Kidney (tissue), 13 donors: ENCODE measurements at regions not wholly inside any gene's neighbourhood (a gene's known extent, or its start where the extent isn't known, plus 50 kb on each side); places are given as distances from the start of the nearest gene placed in this dataset.

Source experiments
- DNase-seq, 5 donors: peaks; one replicate each; pipeline ENCODE4 v3.0.0-alpha.2; 2013 to 2020
- FAIRE-seq: peaks from 2 replicates; lab custom pipeline; 2012; peaks lifted over from hg19 to GRCh38; lab: Jason Lieb, UNC
- H3K27ac ChIP-seq, 2 donors: one replicate each; pipeline ENCODE4 v1.7.0; 2013; ENCODE audit warnings: low read depth in 2 of 2, low read length in 2 of 2, inconsistent platforms in 1 of 2
- H3K27me3 ChIP-seq: one replicate; pipeline ENCODE4 v1.7.1; 2013; ENCODE audit warnings: low read length, inconsistent platforms; ENCODE audit not compliant: control insufficient read depth, insufficient read depth
- H3K36me3 ChIP-seq, 3 donors: one replicate each; pipeline versions ENCODE4 v1.7.0 to v1.7.1; 2013; ENCODE audit warnings: low read length in 3 of 3, control low read depth in 1 of 3, inconsistent platforms in 1 of 3; ENCODE audit not compliant: insufficient read depth in 3 of 3, control insufficient read depth in 2 of 3
- H3K4me1 ChIP-seq, 3 donors: one replicate each; pipeline versions ENCODE4 v1.7.0 to v1.7.1; 2013; ENCODE audit warnings: low read length in 3 of 3, inconsistent platforms in 1 of 3, low read depth in 1 of 3; ENCODE audit not compliant: control insufficient read depth in 2 of 3, insufficient read depth in 2 of 3
- H3K4me3 ChIP-seq, 3 donors: one replicate each; pipeline versions ENCODE4 v1.7.0 to v1.8.1; 2013; ENCODE audit warnings: low read length in 3 of 3, control low read depth in 1 of 3, inconsistent platforms in 1 of 3
- H3K9ac ChIP-seq, 3 donors: one replicate each; pipeline versions ENCODE4 v1.7.0 to v1.7.1; 2013; ENCODE audit warnings: low read length in 3 of 3, control low read depth in 1 of 3, inconsistent platforms in 1 of 3
- H3K9me3 ChIP-seq, 3 donors: one replicate each; pipeline versions ENCODE4 v1.7.0 to v1.7.1; 2013; ENCODE audit warnings: low read length in 3 of 3, control low read depth in 1 of 3, inconsistent platforms in 1 of 3; ENCODE audit not compliant: control insufficient read depth in 2 of 3, insufficient read depth in 1 of 3
- intact Hi-C: fragments of 100-400 bp; cut with DNase I; formaldehyde crosslinking; loops from one replicate; pipeline ENCODE4 v1.11.1; 2022
- TF ChIP-seq, protein P1 (sequence below): IDR thresholded peaks from 3 replicates; pipeline ENCODE4 v1.5.1; 2012; ENCODE audit warnings: mild to moderate bottlenecking, moderate library complexity, borderline replicate concordance; ENCODE audit not compliant: insufficient read depth; ENCODE audit errors: extremely low read depth
- donor health status: control.
- donor health status: control.
- donor health status: control.
- donor health status: control.
- donor health status: control.
- donor health status: DM: yes; HTN: yes; CAD: no.
- donor health status: Normal renal cell carcinoma (clear cell type).

DNA sequence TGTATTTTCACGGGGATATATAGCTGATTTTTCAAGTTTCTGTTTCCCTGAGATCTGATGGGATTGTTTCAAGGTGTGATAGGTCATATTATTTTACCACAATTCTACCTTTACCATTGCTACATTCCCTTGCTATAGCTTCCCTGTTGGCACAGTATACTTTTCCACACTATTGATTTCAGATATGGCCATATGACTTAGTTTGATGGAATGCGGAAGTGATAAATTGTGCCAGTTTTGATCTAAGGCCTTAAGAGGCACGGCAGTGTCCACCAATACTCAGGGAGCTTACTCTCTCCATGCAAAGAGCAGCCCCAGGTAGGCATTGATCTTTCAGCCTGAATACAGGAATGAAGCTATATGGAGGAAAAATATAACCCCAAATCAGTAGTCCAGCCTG, 315.7 kb downstream of the SLC16A7 start:
- DNase-seq: no peak
- no peak for FAIRE-seq
- Histone ChIP-seq H3K27ac (no peak overlapping the region), H3K4me1 (no peaks in the 10 kb centered on the region), H3K9me3 (no peaks in the 10 kb centered on the region), H3K9ac (no peak overlapping the region), H3K27me3 (no peaks in the 10 kb centered on the region), H3K4me3 (no peak overlapping the region), H3K36me3 (no peaks in the 10 kb centered on the region)
- intact Hi-C loops: no loop called here
- TF ChIP-seq, protein P1, sequence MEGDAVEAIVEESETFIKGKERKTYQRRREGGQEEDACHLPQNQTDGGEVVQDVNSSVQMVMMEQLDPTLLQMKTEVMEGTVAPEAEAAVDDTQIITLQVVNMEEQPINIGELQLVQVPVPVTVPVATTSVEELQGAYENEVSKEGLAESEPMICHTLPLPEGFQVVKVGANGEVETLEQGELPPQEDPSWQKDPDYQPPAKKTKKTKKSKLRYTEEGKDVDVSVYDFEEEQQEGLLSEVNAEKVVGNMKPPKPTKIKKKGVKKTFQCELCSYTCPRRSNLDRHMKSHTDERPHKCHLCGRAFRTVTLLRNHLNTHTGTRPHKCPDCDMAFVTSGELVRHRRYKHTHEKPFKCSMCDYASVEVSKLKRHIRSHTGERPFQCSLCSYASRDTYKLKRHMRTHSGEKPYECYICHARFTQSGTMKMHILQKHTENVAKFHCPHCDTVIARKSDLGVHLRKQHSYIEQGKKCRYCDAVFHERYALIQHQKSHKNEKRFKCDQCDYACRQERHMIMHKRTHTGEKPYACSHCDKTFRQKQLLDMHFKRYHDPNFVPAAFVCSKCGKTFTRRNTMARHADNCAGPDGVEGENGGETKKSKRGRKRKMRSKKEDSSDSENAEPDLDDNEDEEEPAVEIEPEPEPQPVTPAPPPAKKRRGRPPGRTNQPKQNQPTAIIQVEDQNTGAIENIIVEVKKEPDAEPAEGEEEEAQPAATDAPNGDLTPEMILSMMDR: no peak

DNA sequence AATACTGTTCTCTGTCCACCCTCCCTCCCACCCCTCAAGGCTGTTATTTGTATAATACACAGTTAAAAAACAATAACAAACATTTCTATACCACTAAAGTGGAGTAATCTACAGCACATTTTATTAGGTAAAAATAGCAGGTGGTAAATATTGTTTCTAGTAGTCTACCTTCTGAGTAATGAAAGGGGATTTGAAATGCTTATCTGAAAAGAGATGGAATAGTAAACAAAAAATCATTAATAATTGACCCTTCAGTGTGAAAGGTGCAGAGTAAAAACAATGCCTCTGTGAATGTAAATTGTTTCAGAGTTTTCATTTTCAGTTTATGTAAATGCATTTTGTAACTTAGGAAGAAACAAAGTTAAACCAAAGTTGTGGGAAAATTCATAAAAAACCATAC, 321.2 kb downstream of the SLC16A7 start:
- H3K4me3 ChIP-seq: no peak overlapping the region
- no peak for FAIRE-seq

DNA sequence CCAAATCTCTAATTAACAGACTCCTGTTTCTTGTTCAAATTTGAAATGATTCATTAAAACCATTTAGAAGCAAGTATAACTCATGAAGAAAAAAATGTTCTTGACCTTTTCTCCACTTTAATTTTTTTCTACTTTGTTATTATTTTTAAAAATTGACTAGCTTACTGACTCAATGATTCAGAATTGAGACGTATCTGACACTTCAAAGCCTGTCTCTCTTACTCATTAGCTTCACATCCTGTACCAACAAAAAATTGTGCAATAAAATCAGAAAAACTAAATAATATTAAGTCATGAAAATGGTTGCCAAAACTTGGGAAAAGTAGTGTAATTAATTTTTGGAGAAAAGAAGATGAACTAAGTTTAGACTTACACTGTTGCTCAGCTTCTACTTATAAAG, 331.2 kb downstream of the SLC16A7 start:
- FAIRE-seq: no peak
- Histone ChIP-seq H3K36me3 (no peaks in the 10 kb centered on the region), H3K27ac (no peak overlapping the region), H3K4me3 (no peak overlapping the region), H3K4me1 (no peaks in the 10 kb centered on the region), H3K9ac (no peak overlapping the region), H3K9me3 (no peaks in the 10 kb centered on the region), H3K27me3 (no peaks in the 10 kb centered on the region)
- TF ChIP-seq, protein P1: no peak
- intact Hi-C loops: no loop called here
- DNase-seq: no peak

More for the DNA sequence above, 321.2 kb downstream of the SLC16A7 start:
- H3K4me1 ChIP-seq: no peaks in the 10 kb centered on the region
- no peaks in the 10 kb centered on the region for H3K27me3 ChIP-seq
- no peaks in the 10 kb centered on the region for H3K9me3 ChIP-seq
- no peak for DNase-seq
- no peaks in the 10 kb centered on the region for H3K36me3 ChIP-seq
- H3K9ac ChIP-seq: no peak overlapping the region
- H3K27ac ChIP-seq: no peak overlapping the region
- intact Hi-C loops: no loop called here
- TF ChIP-seq, protein P1: no peak

DNA sequence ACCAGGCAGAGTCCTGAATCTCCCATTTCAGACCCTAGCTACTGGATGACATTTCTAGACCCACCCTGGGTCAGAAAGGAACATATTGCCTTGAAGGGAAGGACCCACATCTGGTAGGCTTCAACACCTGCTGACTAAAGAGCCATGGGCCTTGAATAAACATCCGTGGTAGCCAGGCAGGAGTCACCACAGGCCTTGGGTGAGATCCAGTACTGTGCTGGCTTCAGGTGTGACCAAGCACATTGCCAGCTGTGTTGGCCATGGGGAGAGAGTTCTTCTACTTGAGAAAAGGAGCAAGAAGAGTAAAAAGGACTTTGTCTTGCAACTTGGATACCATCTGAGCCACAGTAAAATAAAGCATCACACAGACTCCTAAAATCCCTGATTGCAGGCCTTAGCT, 332.6 kb downstream of the SLC16A7 start:
- intact Hi-C loops: no loop called here
- H3K36me3 ChIP-seq: no peaks in the 10 kb centered on the region
- FAIRE-seq (no peak), DNase-seq (no peak)
- no peak overlapping the region for H3K9ac ChIP-seq
- H3K4me1 ChIP-seq: no peaks in the 10 kb centered on the region
- no peaks in the 10 kb centered on the region for H3K27me3 ChIP-seq
- H3K4me3 ChIP-seq: no peak overlapping the region
- TF ChIP-seq, protein P1: no peak
- H3K27ac ChIP-seq: no peak overlapping the region
- H3K9me3 ChIP-seq: no peaks in the 10 kb centered on the region
